MV-4-11 (cell line): ENCODE measurements at regions not wholly inside any gene's neighbourhood (a gene's known extent, or its start where the extent isn't known, plus 50 kb on each side); places are given as distances from the start of the nearest gene placed in this dataset.
A peak's percentile ranks its signal among the peaks of the same experiment; 100 is the strongest.

Experiments
- DNase-seq: peaks from one replicate; lab custom pipeline; 2025; lab: John Stamatoyannopoulos, UW

GRCh38 chr11:121688860-121689614 is 236.3 kb upstream of the SORL1-AS1 start:
- no peak for DNase-seq

GRCh38 chr11:121688055-121688491 is 235.3 kb upstream of the SORL1-AS1 start:
- DNase-seq: no peak

GRCh38 chr11:121683791-121684190 is 231.0 kb upstream of the SORL1-AS1 start:
- peak; percentile 41 for DNase-seq
